IPS DF 19.7 (cell line): ENCODE measurements at regions not wholly inside any gene's neighbourhood (a gene's known extent, or its start where the extent isn't known, plus 50 kb on each side); places are given as distances from the start of the nearest gene placed in this dataset.

Source experiments
- DNase-seq: peaks from one replicate; pipeline ENCODE4 v3.0.0-alpha.2; 2013; ENCODE audit warnings: low read depth, low spot score

DNA sequence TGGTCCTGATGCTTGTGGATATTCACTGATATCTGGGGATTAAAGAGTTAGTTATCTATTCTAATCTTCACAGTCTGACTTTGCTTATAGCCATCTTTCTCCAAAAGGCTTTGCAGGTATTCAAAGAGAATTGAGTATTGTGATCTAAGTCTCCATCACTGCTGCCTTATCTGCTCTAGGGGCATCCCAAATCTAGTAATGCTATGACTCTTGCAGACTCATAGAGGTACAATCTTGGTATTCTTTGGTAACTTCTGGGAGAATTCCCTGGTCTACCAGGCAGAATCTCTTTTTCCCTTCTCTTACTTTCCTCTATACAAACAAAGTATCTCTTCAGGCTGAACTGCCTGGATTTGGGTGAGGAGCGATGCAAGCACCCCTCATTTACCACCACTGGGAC, 746.3 kb downstream of the JRKL start:
- DNase-seq, result no peak

DNA sequence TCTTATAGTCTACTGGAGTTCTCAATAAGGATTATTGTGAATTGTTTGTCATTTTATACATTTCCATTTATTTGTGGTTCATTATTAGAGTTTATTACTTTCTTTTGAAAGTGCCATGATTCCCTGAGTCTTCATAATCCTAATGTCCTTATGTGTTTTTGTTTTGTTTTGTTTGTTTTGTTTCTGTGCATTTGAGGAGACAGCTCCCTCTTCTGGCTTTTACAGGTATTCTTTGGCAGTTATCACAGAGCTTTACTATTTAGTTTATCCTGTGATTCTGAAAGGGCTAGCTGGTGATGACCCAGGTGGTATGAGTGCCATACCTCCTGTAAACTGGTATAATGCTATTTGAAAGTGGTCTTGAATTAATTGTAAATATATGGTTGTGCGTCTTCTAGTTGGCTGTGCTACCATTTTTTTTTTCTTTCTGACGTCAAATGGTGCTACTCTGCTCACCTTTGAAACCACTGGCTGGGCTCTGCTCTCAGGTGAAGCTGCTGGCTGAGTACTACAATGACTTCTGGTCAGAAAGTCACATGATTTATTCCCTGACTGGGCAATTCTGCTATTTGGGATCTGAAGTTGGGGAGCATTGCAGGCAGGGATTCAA, 751.2 kb downstream of the JRKL start:
- no peak for DNase-seq

DNA sequence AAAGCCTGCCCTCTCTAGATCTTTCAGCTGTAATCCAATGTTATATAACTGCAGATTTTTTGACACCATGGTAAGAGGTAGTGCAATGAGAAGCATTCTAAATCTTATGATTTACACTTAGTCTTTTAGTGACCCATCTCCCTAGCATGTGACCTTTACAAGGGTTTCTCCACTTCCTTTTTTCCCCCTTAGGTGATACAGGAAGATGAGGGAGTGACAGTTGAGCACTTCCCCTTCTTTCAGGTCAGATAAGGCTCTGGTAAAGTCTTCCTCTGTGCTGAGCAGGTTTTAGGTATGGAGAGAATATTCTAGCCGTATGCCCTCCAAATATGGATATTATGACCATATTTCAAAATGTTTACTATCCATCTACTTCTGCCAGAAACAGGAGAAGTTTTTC, 753.6 kb downstream of the JRKL start:
- DNase-seq, result no peak

DNA sequence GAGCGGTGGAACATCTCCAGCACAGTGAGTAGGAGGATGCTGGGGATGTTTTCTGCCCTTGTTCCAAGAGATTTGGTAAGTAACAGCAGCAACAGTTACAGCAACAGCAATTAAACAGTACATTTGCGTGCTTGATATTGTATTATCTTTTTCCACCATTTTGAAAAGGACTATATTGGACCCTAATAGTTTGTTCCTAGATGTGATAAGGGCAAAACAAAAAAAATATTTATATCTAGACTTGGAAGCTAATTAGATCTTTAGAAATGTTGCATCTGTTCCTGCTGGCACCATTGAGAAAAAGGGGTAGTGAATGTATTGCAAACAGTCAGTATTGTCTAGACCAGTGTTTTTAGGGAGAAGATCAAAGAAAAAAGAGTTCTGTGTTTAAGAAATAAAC, 759.9 kb downstream of the JRKL start:
- DNase-seq, result no peak

DNA sequence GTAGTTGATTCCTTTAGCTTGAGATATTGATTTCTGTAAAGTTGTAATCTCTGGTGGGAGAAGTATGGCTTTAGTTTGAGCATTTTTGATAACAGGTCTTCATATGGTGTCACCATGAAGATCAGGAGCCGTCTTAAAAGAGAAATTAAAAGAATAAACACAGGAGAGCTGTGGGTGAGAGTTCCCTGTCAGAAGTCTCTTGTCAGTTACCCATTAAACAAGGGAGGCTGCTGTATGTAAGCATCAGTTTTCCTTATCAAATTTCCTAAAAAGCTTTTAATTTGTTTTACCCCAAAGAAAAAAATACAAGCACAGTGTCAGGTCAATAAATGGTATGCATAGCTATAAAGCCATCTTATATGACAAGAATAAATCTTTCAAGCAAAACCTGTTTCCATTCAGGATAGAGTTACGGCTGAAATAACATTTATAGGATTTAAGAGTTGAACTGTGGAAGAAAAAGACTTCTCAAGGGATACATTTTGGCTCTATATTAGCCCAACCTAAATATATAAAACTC, 767.5 kb downstream of the JRKL start:
- no peak for DNase-seq

DNA sequence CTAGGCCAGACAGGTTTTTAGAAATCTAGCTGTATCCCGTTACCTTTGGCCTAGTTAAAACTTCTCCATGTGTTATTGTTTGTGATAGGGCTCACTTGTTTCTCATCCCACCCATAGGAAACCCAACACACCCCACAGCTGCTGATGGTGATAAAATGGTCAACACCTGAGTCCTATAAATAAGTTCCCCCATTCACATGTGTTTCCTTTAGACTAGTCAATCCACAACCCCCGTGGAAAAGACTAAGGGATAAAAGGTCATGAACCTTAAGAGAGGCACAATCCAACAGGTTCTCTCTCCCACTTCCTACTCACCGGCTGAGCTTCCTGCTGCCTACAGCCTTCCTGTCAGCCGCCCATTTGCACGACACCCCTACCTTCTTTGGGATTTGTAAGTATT, 768.4 kb downstream of the JRKL start:
- no peak for DNase-seq

DNA sequence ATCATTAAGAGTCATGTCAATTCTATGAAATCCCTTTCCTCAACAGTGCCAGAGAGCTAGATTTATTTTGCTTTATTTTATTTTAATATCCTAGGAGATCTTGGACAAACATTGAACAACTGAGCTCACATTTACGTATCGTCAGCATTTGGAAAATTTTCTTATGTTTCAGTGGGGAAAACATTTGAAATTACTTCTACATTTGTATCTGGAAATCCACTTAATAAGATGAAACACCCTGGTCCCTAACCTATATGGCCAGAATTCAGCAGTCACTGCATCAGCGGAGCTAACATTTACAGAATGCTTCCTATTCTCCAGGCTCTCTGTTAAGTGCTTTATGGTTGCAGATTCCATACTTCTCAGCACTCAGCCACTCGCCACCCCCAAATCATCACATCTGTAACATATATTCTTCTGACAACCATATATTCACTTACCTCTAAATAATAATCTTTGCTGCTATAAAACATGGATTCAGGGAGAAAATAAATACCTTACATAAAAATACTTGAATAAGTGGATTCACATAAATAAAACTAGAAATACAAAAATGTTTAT, 773.9 kb downstream of the JRKL start:
- no peak for DNase-seq

DNA sequence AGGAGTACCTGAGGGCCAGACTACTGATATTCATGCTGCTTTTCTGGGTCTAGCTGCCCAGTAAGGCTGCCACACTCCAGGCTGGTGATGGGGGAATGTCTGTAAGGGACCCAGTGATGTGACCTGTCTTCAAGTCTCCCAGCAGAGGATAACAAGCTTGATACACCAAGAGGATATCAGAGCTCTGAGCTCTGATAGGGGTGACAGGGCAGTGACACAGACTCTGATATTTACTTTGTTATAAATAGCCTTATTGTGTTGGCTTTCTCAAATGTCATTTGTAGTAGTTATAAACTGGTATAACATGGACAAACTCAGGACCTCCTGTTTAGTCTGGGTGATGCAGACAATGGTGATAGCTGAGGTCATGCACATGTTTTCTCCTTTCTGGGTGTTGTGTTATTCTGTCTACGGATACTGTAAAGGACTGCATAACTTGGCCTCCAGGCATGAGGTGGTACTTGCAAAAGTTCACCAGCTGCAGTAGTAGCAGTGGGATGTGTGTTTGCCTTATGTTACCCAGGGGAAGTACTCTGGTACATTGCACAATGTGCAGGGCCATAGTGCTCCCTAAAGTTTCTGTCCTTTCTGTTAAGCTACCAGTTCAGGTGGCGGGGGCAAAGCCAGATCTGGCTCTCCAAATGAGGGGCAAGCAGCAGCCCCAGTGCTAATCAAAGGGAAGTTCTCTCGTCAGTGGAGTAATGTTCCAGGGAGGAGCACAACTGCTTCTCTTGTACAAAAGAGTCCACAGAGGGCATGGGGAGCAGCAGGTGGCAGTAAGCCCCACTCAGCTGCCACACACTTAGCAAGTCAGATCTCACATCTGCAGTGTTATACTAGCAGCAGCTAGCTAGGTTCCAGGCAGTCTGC, 812.2 kb downstream of the JRKL start:
- DNase-seq, result no peak

DNA sequence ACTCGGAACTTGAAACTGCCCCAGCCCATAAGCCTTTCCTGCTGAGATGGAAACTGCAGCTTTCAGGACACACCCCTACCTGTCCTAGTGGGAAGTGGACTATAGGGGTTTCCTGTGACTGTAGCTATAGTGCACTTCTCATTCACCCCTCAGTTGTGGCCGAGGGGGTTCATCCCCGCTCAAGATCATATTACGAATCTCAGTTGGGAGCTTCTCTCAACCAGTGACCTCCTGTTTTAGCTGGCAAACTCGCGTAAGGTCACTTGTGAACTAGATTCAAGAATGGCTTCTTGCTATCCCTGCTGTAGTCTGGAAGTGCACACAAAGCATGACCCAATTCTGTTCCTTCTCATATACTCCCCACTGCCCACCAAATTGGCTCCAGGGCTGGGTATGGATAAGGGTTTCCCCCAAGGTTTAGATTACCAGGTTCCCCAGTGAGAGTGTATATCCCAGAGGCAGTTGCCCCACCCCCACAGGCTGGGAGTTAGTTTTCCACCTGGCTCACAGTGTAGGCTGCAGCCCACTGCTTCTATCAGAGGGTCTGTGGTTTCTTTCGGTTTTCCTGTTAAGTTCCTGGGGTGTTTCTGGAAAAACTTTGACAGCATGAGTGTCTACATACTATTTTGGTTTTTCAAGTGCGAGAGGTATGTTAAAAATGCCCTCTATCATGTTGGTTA, 812.9 kb downstream of the JRKL start:
- no peak for DNase-seq

DNA sequence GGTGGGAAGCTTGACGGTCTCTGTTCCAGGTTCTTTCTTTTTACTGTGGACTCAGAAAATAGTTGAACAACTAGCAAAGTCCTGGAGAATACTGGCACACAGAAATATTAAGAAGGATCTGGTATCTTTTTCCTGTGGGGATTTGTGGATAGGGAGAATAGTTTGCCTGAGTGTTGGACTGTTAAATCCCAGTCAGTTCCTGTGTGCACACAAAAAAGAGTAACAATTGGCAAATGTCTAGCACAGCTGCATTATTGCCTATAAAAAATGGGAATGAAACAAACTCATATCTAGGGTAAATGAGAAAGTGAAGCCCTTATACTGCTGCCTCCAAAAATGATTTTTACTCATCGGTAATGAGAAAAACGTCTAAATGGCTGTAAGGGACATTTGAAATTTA, 828.2 kb downstream of the JRKL start:
- DNase-seq, result no peak

DNA sequence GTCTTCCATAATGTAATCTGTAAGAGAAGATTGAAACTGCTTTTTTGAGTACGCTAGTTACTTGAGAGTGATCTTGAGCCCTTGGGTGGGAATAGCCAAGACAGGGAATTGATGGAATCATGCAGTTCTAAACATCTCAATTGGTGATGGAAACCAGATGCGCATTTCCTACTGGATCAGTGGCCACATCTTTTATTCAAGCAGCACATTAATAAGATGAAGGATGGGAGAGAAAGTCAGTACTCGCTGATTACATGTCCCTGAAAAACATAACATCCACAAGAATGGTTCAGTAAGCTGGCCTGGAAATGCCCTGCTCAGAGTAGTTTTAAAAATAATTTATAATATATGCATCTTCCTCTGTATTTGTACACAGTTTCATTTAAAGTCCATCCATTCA, 833.8 kb downstream of the JRKL start:
- no peak for DNase-seq

DNA sequence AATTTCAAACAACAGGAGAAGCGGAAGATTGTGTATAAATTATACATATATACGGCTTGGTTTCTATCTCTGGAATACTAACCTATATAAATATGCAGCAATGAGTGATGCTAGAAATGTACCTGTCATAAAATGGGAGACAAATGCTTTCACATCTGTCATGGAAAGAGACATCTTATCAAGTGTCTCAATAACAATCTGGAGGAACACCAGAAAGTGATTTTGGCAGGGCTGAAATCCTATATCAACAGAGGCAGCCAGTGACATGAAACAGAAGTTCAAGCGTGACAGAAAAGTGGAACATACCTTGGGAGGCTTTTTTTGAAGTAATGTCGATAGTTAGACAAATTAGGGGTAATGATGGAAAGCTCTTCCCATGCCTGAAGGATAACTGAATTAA, 834.6 kb downstream of the JRKL start:
- no peak for DNase-seq

DNA sequence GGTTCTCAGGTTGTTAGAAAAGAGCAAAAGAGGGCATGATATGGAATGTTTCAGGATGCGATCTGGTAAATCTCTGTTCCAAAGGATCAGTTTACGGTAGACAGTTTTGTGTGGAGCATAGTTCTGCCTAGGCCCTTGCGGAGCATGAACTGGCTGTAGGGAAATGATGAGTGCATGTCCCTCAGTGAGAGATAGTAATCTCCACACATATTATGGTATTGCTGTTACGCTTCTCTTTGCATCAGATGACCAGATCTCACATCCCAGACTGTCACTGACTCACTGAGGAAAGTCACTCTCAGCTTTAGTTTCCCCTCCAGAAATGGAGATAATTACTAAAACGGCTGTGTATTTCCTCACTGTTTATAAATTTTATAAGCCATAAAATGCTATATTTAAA, 836.0 kb downstream of the JRKL start:
- DNase-seq, result no peak

DNA sequence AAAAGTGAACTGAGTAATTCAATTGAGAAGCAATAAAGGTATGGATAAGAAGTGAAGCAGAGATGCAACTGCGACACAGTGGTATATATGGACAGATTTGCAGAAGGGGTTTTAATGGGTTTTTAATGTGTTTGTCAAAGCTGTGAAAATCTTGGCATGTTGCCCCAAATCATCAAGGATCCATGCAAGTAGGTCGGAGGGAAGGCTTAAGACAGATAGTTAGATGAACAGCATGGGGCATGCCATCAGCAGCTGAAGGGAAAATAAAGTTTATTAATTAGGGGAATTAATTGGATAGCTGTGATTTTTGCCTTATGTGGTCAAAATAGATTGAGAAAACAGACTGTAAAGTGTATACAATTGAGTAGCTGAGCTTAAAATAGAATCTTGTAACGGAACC, 840.1 kb downstream of the JRKL start:
- no peak for DNase-seq

DNA sequence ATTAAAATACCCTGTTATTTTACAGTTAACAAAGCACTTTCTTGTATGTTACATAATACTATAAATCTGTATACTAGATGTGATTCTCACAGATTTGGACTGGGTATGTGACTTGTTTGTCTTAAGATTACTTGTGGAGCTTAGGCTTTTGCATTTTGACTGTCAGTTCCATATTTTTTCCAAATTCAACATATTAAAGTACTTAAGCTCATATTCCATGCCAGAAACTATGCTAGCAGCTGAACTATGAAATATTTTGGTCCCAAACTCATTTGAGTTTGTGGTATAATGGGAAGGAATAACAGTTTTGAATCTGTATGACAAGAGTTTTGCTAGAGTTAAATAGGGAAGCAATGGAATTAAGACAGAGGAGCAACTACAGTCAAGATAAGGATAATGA, 841.4 kb downstream of the JRKL start:
- DNase-seq, result no peak

DNA sequence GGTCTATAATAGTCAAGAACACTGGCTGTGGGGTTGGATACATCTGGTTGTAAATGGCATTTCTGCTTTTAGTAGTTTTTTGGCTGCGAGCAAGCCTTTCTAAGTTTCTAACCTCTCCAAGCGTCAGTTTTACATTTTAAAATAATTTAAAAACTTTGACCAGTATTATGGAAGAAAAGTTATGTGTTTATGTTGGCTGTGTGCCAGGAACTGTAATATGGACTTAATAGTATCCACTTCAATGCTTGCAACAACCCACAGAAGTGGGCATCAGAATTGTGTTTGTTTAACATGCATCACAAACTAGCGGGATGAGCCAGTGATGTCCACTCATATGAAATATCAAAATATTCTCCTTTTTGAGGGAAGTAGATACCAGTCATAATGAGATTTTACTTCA, 844.2 kb downstream of the JRKL start:
- DNase-seq, result no peak

DNA sequence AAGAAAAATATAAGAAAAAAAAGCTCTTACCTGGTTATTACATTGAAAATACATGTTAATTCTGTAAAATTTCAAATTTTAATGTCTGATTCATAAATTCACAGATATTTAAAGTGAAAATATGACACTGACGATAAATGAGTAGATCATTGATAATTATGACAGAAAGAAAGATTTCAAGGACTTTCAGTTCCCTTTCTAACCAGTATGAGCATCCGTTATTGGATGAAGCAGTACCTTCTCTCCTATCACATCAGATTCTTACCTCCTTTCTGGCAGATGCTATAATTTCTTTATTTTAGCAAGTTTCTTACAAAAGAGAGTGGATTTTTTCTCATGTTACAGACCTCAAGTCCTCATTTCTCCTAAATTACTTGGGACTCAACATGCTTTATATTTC, 847.3 kb downstream of the JRKL start:
- no peak for DNase-seq

DNA sequence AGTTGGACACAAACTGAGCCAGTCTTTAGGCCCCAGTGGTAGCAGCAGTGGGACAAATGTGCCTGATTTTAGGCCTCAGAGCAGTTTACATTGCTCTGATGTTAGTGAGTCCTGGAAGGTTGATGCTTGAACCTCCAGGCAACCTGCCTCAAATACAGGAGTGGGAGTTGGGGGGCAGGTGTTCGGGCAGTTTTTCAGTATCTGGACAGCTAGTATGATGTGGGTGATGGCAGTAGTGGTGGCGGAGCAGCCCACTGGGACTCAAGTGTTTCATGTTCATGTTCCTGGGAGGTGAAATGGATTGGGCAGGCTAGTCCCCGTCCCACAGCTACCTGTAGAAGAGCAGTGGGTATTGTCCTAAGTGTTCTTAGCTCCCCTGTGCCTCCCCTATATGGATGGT, 857.8 kb downstream of the JRKL start:
- DNase-seq, result no peak

DNA sequence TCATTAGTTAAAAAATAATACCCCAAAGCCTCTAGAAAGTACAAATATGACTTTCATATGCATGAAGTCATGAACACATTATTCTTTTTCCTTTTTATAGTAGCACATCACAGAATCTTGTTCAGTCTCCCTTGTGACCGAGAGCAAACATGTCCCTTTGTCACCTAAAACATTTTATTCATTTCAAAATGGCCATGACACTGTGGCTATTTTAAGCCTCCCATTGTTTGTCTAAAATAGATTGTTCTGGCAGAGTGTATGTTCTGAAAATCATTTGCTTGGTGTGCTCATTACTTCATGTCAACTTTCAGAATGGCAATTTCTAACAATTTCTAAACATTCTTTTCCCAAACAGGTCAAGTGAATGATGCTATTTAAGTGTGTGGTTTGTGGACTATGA, 865.0 kb downstream of the JRKL start:
- no peak for DNase-seq

DNA sequence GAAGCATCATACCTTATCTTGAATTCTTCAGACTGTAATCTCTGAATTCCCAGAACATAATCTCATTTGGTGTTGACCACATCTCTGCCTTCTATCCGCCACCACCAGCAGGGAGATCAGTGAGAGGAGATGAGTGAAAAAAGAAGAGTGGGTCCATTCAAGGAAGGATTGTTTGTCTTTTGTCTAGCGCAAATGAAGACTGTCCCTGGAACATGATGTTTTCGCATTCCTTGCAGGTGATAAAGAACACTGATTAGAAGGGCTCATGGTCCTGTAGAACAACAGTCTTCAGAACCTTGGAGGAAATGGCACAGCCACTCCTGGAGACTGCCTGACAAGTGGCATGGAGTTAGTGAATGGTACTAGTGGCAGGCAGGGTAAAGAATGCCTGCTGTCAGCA, 869.6 kb downstream of the JRKL start:
- no peak for DNase-seq

DNA sequence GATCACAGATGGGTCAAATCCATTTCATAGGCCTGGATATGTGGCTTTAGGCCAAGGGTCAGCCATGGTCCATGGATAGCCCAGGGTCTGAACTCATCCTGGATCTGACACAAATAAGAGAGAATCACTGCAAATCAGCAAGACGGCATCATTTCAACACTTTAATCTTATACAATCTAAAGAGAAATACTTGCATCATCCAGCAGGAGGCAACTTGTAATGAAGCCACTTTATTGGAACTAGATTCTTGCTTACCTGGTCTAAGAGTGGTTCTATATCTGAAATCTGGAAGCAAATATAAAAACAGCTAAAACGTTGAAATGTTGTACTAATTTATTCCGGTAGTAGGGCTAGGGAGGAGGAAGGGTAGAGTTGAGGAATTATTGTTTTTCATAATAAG, 870.1 kb downstream of the JRKL start:
- DNase-seq, result no peak

DNA sequence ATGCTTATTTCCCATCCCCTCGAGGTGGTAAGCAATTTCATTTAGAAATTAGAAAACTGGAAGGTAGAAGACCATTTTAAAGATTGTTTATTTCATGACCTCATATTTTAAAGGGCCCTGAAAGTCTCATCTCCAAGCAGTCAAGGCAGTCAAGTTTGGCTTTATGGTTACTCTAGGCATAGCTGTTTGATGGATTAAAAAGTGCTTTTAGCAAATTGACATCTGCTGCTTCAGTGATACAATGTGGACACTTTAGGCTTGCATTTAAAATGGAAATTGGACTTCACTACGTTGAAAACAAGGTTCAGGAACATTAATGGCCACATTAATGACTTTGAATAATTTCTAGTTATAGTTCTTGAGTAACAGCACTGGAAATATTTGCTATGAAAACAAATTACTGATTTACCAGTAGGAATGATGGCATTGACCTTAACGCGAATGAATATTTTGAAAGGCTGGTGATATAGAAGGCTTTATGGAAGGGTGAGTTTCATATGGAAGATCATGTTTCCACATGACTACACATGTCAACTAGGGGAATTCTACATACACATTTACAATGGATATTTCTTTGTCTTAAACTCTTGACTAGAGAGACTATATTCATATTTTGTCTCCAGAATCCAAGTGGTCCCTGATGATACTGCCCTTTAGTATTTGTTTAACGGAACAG, 873.5 kb downstream of the JRKL start:
- DNase-seq, result no peak
